PC-3 (cell line): ENCODE measurements at regions not wholly inside any gene's neighbourhood (a gene's known extent, or its start where the extent isn't known, plus 50 kb on each side); places are given as distances from the start of the nearest gene placed in this dataset.

Experiments used
- ATAC-seq: fragments of 200-7000 bp; cut with Tn5 transposase; 2 replicates; pipeline ENCODE4 v1.9.1; 2020; ENCODE audit warnings: mild to moderate bottlenecking, moderate library complexity
- BruUV-seq: library from RNA; stranded (reverse); fragments of 400-500 nt; replicated peaks from 2 replicates; lab custom pipeline; 2021; lab: Mats Ljungman, UMichigan
- CTCF ChIA-PET: fragments of 300-600 bp; sonication (Branson Sonifier 250); formaldehyde crosslinking; loops from one replicate; lab custom pipeline; 2022; ENCODE audit warnings: antibody characterized with exemption; lab: Charles Lee
- POLR2A ChIA-PET: fragments of 300-600 bp; sonication (Branson Sonifier 250); formaldehyde crosslinking; loops from one replicate; lab custom pipeline; 2022; ENCODE audit warnings: antibody characterized with exemption; ENCODE audit not compliant: unreplicated experiment; lab: Charles Lee
- DNase-seq: peaks from one replicate; pipeline ENCODE4 v3.0.0-alpha.2; 2015
- H2AFZ ChIP-seq: fragments of 300-600 bp; sonication (generic); 2 replicates; pipeline ENCODE4 v1.6.0; 2016; ENCODE audit warnings: antibody characterized with exemption, low read length
- H3F3A ChIP-seq: fragments of 300-600 bp; sonication (generic); one replicate; pipeline ENCODE4 v1.6.0; 2017; ENCODE audit warnings: antibody characterized with exemption, low read length, control low read depth, mild to moderate bottlenecking; ENCODE audit not compliant: unreplicated experiment
- H3K27ac ChIP-seq: fragments of 300-600 bp; sonication (generic); 2 replicates; pipeline ENCODE4 v1.5.1; 2016; ENCODE audit warnings: mild to moderate bottlenecking, low read length
- H3K27me3 ChIP-seq: fragments of 300-600 bp; sonication (generic); 2 replicates; pipeline ENCODE4 v1.6.1; 2016; ENCODE audit warnings: low read length, mixed read lengths
- H3K36me3 ChIP-seq: fragments of 300-600 bp; sonication (generic); 2 replicates; pipeline ENCODE4 v1.6.1; 2016; ENCODE audit warnings: low read depth, mixed run types, low read length, mixed read lengths
- H3K4me1 ChIP-seq: fragments of 300-600 bp; sonication (generic); 2 replicates; pipeline ENCODE4 v1.5.1; 2016; ENCODE audit warnings: low read length; ENCODE audit not compliant: insufficient read depth
- H3K4me2 ChIP-seq: fragments of 300-600 bp; sonication (generic); 2 replicates; pipeline ENCODE4 v1.6.0; 2016; ENCODE audit warnings: low read length
- H3K4me3 ChIP-seq: fragments of 300-600 bp; sonication (generic); 2 replicates; pipeline ENCODE4 v1.5.1; 2016; ENCODE audit warnings: mild to moderate bottlenecking, low read length, mixed read lengths
- H3K79me2 ChIP-seq: fragments of 300-600 bp; sonication (generic); 2 replicates; pipeline ENCODE4 v1.6.1; 2017; ENCODE audit warnings: low read length, mixed read lengths
- H3K9ac ChIP-seq: fragments of 300-600 bp; sonication (generic); 2 replicates; pipeline ENCODE4 v1.6.0; 2016; ENCODE audit warnings: mild to moderate bottlenecking, low read length
- H3K9me2 ChIP-seq: fragments of 300-600 bp; sonication (generic); replicated peaks from 2 replicates; pipeline ENCODE4 v1.6.1; 2016; ENCODE audit warnings: mixed run types, low read length, mixed read lengths
- H3K9me3 ChIP-seq: fragments of 300-600 bp; sonication (generic); 2 replicates; pipeline ENCODE4 v1.6.1; 2016; ENCODE audit warnings: low read length, mixed read lengths
- H4K20me1 ChIP-seq: fragments of 300-600 bp; sonication (generic); 2 replicates; pipeline ENCODE4 v1.6.1; 2016; ENCODE audit warnings: low read length, mixed read lengths
- EZH2 ChIP-seq: fragments of 300-600 bp; sonication (generic); IDR thresholded peaks from one replicate; pipeline ENCODE4 v1.6.1; 2017; ENCODE audit warnings: antibody characterized with exemption, mild to moderate bottlenecking, low read length; ENCODE audit not compliant: unreplicated experiment
- EZH2phosphoT487 ChIP-seq: fragments of 300-600 bp; sonication (generic); IDR thresholded peaks from 2 replicates; pipeline ENCODE4 v1.6.1; 2018; ENCODE audit warnings: mild to moderate bottlenecking, antibody characterized with exemption, low read length, borderline replicate concordance
- intact Hi-C: fragments of 100-400 bp; cut with micrococcal nuclease; formaldehyde crosslinking; loops from 2 replicates; pipeline ENCODE4 v1.9.0; 2023
- TF ChIP-seq, protein P1 (sequence below): fragments of 300-600 bp; sonication (generic); conservative IDR thresholded peaks from 2 replicates; pipeline ENCODE4 v1.5.1; 2017; ENCODE audit warnings: antibody characterized with exemption, low read depth, mild to moderate bottlenecking, low read length

DNA sequence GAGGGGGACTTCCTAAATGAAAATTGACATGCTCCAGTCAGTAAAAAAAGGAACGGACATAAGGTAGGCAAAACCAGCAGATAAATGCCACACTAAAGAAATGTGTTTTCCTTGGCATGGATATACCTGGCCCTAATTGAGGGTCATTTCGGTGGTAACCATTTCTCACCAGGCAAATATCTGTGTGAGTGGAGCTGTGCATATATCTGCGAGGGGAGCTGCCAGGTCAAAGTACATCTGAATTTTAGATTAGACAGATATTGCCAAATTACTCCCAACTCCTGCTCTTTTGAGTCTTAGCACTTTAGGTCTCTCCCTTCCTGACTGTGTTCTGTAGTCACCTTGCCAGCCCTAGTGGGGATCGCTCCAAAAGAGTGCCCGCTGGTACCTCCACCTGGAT, 204.2 kb downstream of the SH3BP4 start:
- Histone ChIP-seq H3K27ac (no peak overlapping the region), H3K9ac (no peak overlapping the region), H3K36me3 (no peaks in the 10 kb centered on the region), H3K4me3 (no peak overlapping the region), H3K4me2 (no peak overlapping the region), H3K9me2 (no peaks in the 10 kb centered on the region), H4K20me1 (no peaks in the 10 kb centered on the region), H3K79me2 (no peaks in the 10 kb centered on the region), H3K27me3 (no peaks in the 10 kb centered on the region), H3K9me3 (no peaks in the 10 kb centered on the region), H2AFZ (no peak overlapping the region), H3F3A (no peaks in the 10 kb centered on the region), H3K4me1 (no peaks in the 10 kb centered on the region)
- ChIA-PET POLR2A (no interaction called here), CTCF (no interaction called here)
- BruUV-seq: no TSS peak
- intact Hi-C loops: no loop called here
- no peak for DNase-seq
- no peak for ATAC-seq
- TF ChIP-seq EZH2 (no peak), EZH2phosphoT487 (no peak)
- TF ChIP-seq, protein P1, sequence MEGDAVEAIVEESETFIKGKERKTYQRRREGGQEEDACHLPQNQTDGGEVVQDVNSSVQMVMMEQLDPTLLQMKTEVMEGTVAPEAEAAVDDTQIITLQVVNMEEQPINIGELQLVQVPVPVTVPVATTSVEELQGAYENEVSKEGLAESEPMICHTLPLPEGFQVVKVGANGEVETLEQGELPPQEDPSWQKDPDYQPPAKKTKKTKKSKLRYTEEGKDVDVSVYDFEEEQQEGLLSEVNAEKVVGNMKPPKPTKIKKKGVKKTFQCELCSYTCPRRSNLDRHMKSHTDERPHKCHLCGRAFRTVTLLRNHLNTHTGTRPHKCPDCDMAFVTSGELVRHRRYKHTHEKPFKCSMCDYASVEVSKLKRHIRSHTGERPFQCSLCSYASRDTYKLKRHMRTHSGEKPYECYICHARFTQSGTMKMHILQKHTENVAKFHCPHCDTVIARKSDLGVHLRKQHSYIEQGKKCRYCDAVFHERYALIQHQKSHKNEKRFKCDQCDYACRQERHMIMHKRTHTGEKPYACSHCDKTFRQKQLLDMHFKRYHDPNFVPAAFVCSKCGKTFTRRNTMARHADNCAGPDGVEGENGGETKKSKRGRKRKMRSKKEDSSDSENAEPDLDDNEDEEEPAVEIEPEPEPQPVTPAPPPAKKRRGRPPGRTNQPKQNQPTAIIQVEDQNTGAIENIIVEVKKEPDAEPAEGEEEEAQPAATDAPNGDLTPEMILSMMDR: no peak

DNA sequence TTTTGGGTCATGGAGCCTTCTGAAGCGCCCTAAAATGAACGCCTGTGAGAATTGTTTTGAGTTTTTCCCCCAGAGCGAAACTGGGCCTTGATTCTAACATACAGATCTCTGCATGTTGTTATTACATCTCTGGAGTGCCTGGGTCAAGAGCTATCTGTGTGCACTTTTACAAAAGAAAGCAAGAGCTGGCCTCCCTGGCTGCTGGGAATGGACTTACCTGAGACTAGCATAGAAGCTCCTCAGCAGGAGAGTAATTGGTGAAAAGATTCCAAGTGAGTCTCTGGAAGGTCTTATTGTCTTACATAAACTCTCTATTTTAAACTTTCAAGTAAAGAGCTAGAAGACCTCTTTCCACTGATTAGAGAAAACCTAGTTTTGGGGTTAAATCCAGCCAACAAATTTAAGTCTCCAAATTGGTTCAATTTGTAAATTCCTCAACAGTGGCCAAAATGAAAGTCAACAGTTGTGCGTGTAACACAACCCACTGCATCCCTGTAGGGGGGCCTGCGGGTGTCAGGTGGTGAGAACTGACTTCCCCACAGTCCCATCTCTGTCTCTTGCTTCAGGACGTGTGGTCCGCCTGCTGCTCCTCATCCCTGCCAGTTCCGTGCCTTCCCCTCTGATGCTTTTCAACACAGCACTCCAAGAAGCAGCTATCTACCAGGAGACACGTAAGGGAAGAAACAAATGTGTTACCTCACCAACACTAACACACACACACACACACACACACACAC, 206.1 kb downstream of the SH3BP4 start:
- Histone ChIP-seq H3K9ac (no peak overlapping the region), H3K36me3 (no peaks in the 10 kb centered on the region), H3F3A (no peaks in the 10 kb centered on the region), H2AFZ (no peak overlapping the region), H3K4me2 (no peak overlapping the region), H3K27me3 (no peaks in the 10 kb centered on the region), H3K27ac (no peak overlapping the region), H3K9me3 (no peaks in the 10 kb centered on the region), H3K4me1 (no peaks in the 10 kb centered on the region), H3K79me2 (no peaks in the 10 kb centered on the region), H3K4me3 (no peak overlapping the region), H3K9me2 (no peaks in the 10 kb centered on the region), H4K20me1 (no peaks in the 10 kb centered on the region)
- ChIA-PET CTCF (no interaction called here), POLR2A (no interaction called here)
- no TSS peak for BruUV-seq
- DNase-seq: no peak
- intact Hi-C loops: no loop called here
- no peak for ATAC-seq
- TF ChIP-seq EZH2phosphoT487 (no peak), EZH2 (no peak)
- TF ChIP-seq, protein P1: no peak

DNA sequence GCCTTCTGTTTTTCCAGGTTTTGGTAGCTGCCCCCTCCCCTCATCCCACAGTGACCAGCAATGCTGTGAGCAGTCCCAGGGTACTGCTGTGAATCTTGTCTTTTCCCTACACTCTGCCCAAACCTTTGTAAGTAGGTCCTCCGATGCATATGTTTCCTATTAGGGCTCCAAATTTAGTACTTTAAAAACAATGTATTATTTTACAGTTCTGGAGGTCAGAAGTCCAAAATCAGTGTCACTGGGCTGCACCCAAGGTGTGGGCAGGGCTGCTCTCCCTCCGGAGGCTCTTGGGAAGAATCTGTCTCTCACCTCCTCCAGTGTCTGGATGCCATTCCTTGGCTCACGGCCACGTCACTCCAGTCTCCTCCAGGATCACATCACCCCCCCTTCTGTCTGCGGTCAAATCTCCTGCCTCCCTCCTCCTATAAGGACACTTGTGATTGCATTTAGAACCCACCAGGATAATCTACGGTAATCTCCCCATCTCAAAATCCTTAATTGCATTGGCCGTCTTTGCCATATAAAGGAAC, 208.5 kb downstream of the SH3BP4 start:
- no peak overlapping the region for H2AFZ ChIP-seq
- H3K4me2 ChIP-seq: no peak overlapping the region
- no peaks in the 10 kb centered on the region for H4K20me1 ChIP-seq
- H3K9me3 ChIP-seq: no peaks in the 10 kb centered on the region
- DNase-seq (no peak), ATAC-seq (no peak)
- no peaks in the 10 kb centered on the region for H3K36me3 ChIP-seq
- ChIA-PET POLR2A (no interaction called here), CTCF (no interaction called here)
- no peaks in the 10 kb centered on the region for H3K4me1 ChIP-seq
- H3K9ac ChIP-seq: no peak overlapping the region
- no peaks in the 10 kb centered on the region for H3K27me3 ChIP-seq
- H3K4me3 ChIP-seq: no peak overlapping the region
- no peaks in the 10 kb centered on the region for H3K9me2 ChIP-seq
- no peak overlapping the region for H3K27ac ChIP-seq
- intact Hi-C loops: no loop called here
- TF ChIP-seq, protein P1: no peak
- TF ChIP-seq EZH2 (no peak), EZH2phosphoT487 (no peak)
- no peaks in the 10 kb centered on the region for H3K79me2 ChIP-seq
- H3F3A ChIP-seq: no peaks in the 10 kb centered on the region
- no TSS peak for BruUV-seq
